Activated T-cell treated with anti-CD3 and anti-CD28 coated beads, Interleukin-2, amount 50 U/mL, for 4 hours (primary cell): ENCODE measurements at regions not wholly inside any gene's neighbourhood (a gene's known extent, or its start where the extent isn't known, plus 50 kb on each side); places are given as distances from the start of the nearest gene placed in this dataset.

Source experiments
- ATAC-seq, 2 donors: fragments of 200-7000 bp; cut with Tn5 transposase; one replicate each; pipeline ENCODE4 v1.10.0; 2021
- DNase-seq: peaks from one replicate; pipeline ENCODE4 v3.0.0-alpha.2; 2020
- H3K27me3 Mint-ChIP-seq: one replicate; pipeline ENCODE4 v1.8.0; 2021; ENCODE audit warnings: low read depth, mixed read lengths
- H3K36me3 Mint-ChIP-seq: one replicate; pipeline ENCODE4 v1.8.0; 2022; ENCODE audit warnings: mixed read lengths; ENCODE audit not compliant: insufficient read depth
- H3K4me1 Mint-ChIP-seq: one replicate; pipeline ENCODE4 v1.8.0; 2021; ENCODE audit warnings: low read depth, mixed read lengths
- H3K4me3 Mint-ChIP-seq: one replicate; pipeline ENCODE4 v1.8.0; 2021; ENCODE audit warnings: mild to moderate bottlenecking, moderate library complexity, mixed read lengths
- H3K9me3 Mint-ChIP-seq: one replicate; pipeline ENCODE4 v1.8.0; 2021; ENCODE audit warnings: mixed read lengths

GRCh38 chrX:45322820-45323219 lies 122.1 kb upstream of the DIPK2B start:
- Mint-ChIP-seq H3K27me3 (no peaks in the 10 kb centered on the region), H3K9me3 (no peaks in the 10 kb centered on the region), H3K4me3 (no peak overlapping the region), H3K36me3 (no peaks in the 10 kb centered on the region), H3K4me1 (peaks cover 2% of the 10 kb centered on the region)
- DNase-seq (no peak), ATAC-seq (no peak)

DNA sequence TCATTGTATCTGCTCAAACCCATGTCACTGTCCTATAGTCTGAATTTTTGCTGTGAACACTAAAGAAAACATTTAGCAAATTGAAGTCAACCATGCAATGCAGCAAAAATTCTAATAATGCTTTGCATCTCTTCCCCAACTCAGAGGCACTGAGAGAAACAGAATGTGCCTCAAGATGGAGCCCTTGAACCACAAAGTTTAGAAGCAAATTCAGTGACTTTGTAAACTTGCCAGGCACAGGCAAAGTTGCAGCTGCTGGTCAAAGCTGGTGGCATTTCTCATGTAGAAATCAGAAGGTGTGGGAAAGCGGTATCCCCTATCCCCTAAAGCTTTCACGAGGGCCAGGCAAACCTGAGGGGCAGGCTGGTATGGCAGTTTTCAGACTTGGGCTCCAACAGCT lies 121.7 kb upstream of the DIPK2B start:
- Mint-ChIP-seq H3K4me3 (no peak overlapping the region), H3K9me3 (no peaks in the 10 kb centered on the region), H3K36me3 (no peaks in the 10 kb centered on the region), H3K27me3 (no peaks in the 10 kb centered on the region), H3K4me1 (peaks cover 2% of the 10 kb centered on the region)
- ATAC-seq (no peak), DNase-seq (no peak)

DNA sequence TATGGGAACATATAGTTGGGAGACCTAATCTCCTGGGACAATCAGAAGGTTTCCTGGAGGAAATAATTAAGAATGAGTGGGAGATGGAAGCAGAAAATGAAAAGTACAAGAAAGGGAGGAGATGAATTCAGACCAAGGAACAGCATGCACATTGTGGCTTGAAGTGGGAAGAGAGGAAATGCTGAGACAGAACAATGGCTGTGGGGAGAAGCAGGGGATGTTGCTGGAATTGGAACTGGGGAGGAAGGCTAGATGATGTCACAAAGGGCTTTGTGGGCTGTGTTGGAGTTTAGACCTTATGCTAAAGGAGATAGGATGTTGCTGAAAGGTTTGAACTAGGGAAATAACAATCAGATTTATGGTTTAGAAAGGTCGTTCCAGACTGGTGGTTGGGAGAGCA lies 119.5 kb upstream of the DIPK2B start:
- no peaks in the 10 kb centered on the region for H3K27me3 Mint-ChIP-seq
- peaks cover 2% of the 10 kb centered on the region for H3K4me1 Mint-ChIP-seq
- no peaks in the 10 kb centered on the region for H3K9me3 Mint-ChIP-seq
- ATAC-seq (no peak), DNase-seq (no peak)
- no peaks in the 10 kb centered on the region for H3K36me3 Mint-ChIP-seq
- no peak overlapping the region for H3K4me3 Mint-ChIP-seq

- ATAC-seq (no peak), DNase-seq (no peak)
- Mint-ChIP-seq H3K9me3 (no peaks in the 10 kb centered on the region), H3K4me1 (no peaks in the 10 kb centered on the region), H3K27me3 (peaks cover 3% of the 10 kb centered on the region), H3K4me3 (no peak overlapping the region), H3K36me3 (no peaks in the 10 kb centered on the region)
Measured at GRCh38 chrX:45309801-45310200, 109.1 kb upstream of the DIPK2B start.

GRCh38 chrX:45309096-45309495 lies 108.4 kb upstream of the DIPK2B start:
- peaks cover 3% of the 10 kb centered on the region for H3K27me3 Mint-ChIP-seq
- DNase-seq, result no peak
- no peak overlapping the region for H3K4me3 Mint-ChIP-seq
- ATAC-seq, result no peak
- H3K36me3 Mint-ChIP-seq, result no peaks in the 10 kb centered on the region
- no peaks in the 10 kb centered on the region for H3K4me1 Mint-ChIP-seq
- H3K9me3 Mint-ChIP-seq, result no peaks in the 10 kb centered on the region

DNA sequence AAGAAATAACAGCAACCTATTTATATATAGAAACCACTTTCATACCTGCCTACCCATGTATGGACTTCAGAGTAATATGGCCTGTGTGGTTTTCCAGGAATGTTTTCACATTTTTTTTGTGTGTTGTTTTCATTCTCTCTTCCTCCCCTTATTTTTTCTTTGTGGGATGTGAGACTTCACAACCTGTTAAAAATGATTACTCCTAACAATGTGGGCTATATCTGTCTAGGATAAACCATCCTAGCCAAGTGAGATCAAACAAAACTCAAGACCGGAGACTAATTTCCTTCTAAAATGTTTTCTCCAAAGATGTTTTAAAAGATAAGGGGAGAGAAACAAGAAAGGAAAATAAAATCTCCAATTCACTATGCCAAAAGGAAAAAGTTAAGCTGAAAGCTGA lies 106.1 kb upstream of the DIPK2B start:
- no peak for DNase-seq
- Mint-ChIP-seq H3K4me1 (no peaks in the 10 kb centered on the region), H3K9me3 (no peaks in the 10 kb centered on the region), H3K27me3 (peaks cover 1% of the 10 kb centered on the region), H3K4me3 (no peak overlapping the region), H3K36me3 (no peaks in the 10 kb centered on the region)
- no peak for ATAC-seq

GRCh38 chrX:45300638-45301037 lies 100.0 kb upstream of the DIPK2B start:
- H3K4me1 Mint-ChIP-seq, result no peaks in the 10 kb centered on the region
- no peak for DNase-seq
- H3K36me3 Mint-ChIP-seq, result no peaks in the 10 kb centered on the region
- H3K27me3 Mint-ChIP-seq, result no peaks in the 10 kb centered on the region
- no peak for ATAC-seq
- H3K9me3 Mint-ChIP-seq, result no peaks in the 10 kb centered on the region
- no peak overlapping the region for H3K4me3 Mint-ChIP-seq

GRCh38 chrX:45295259-45295986 lies 94.7 kb upstream of the DIPK2B start:
- DNase-seq (no peak), ATAC-seq (no peak)
- H3K36me3 Mint-ChIP-seq, result no peaks in the 10 kb centered on the region
- no peaks in the 10 kb centered on the region for H3K9me3 Mint-ChIP-seq
- no peak overlapping the region for H3K4me3 Mint-ChIP-seq
- H3K4me1 Mint-ChIP-seq, result no peaks in the 10 kb centered on the region
- H3K27me3 Mint-ChIP-seq, result no peaks in the 10 kb centered on the region

DNA sequence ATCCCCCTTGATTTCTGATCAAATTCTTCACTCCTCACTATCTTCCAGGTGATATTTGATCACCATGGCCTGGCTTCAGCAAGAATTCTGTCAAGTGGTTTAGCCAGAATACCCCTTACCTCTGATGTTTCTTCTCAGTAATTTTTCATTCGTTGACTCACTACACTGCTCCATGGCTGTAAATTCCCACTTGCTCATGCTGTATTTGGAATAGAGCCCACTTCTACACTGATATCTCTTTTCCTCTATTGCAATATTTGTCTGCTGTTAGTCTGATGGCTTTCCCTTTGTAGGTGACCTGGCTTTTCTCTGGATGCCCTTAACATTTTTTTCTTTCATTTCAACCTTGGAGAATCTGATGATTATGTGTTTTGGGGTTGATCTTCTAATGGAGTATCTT lies 73.9 kb upstream of the DIPK2B start:
- no peaks in the 10 kb centered on the region for H3K4me1 Mint-ChIP-seq
- H3K4me3 Mint-ChIP-seq, result no peak overlapping the region
- H3K27me3 Mint-ChIP-seq, result peaks cover 2% of the 10 kb centered on the region
- no peaks in the 10 kb centered on the region for H3K36me3 Mint-ChIP-seq
- no peak for ATAC-seq
- H3K9me3 Mint-ChIP-seq, result peaks cover 5% of the 10 kb centered on the region
- DNase-seq, result no peak

DNA sequence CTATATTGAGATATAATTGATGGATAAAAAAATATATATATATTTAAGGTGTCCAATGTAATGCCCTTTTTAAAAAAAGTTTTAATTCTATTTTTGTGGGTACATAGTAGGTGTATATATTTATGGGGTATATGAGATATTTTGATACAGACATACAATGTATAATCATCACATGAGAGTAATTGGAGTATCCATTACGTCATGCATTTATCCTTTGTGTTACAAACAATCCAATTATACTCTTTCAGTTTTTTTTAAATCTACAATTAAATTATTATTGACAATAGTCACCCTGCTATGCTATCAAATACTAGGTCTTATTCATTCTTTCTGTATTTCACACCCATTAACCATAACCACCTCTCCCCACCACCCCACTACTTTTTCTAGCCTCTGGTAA lies 66.3 kb upstream of the DIPK2B start:
- no peak for ATAC-seq
- no peaks in the 10 kb centered on the region for H3K9me3 Mint-ChIP-seq
- H3K4me3 Mint-ChIP-seq, result no peak overlapping the region
- H3K36me3 Mint-ChIP-seq, result no peaks in the 10 kb centered on the region
- no peaks in the 10 kb centered on the region for H3K4me1 Mint-ChIP-seq
- no peak for DNase-seq
- H3K27me3 Mint-ChIP-seq, result peaks cover 2% of the 10 kb centered on the region

DNA sequence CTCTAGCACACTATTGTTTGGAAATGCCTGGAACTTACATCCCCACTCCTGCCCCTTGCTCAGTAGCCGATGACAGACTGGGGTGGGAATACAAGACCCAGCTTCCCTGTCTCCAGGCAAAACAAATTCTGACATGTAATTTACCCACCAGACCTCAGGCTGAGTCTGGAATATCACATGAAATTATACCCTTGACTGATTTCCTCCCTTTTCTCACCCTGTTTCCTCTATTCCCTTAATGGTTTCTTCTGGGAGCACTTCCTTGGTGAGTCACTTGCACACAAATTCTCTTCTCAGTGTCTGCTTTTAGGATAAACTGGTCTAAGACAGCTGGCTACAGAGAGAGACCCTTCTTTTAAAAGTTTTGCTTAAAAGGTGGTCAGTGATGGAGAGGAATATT lies 65.8 kb upstream of the DIPK2B start:
- Mint-ChIP-seq H3K4me3 (no peak overlapping the region), H3K36me3 (no peaks in the 10 kb centered on the region), H3K4me1 (no peaks in the 10 kb centered on the region), H3K27me3 (peaks cover 2% of the 10 kb centered on the region), H3K9me3 (no peaks in the 10 kb centered on the region)
- DNase-seq (no peak), ATAC-seq (no peak)

- DNase-seq (no peak), ATAC-seq (no peak)
- H3K9me3 Mint-ChIP-seq, result no peaks in the 10 kb centered on the region
- H3K36me3 Mint-ChIP-seq, result no peaks in the 10 kb centered on the region
- no peaks in the 10 kb centered on the region for H3K4me1 Mint-ChIP-seq
- no peaks in the 10 kb centered on the region for H3K27me3 Mint-ChIP-seq
- H3K4me3 Mint-ChIP-seq, result no peak overlapping the region
Measured at GRCh38 chrX:45264865-45265264, 64.2 kb upstream of the DIPK2B start.

DNA sequence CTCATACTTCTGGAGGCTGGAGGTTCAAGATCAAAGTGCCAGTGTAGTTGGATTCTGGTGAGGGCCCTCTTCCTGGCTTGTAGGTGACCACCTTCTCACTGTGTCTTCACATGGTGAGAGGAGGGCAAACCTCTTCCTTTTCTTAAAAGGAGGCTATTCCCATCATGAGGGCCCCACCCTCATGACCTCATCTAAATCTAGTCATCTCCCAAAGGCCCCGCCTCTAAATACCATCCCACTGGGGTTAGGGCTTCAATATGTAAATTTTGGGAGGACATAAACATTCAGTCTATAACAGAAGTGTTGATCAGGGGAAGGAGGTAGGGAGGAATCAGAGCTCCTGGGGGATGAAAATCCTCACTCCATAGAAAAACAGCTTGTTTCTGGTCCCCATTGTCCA lies 60.8 kb upstream of the DIPK2B start:
- no peaks in the 10 kb centered on the region for H3K4me1 Mint-ChIP-seq
- DNase-seq (no peak), ATAC-seq (no peak)
- H3K9me3 Mint-ChIP-seq, result no peaks in the 10 kb centered on the region
- no peaks in the 10 kb centered on the region for H3K36me3 Mint-ChIP-seq
- no peak overlapping the region for H3K4me3 Mint-ChIP-seq
- H3K27me3 Mint-ChIP-seq, result no peaks in the 10 kb centered on the region

DNA sequence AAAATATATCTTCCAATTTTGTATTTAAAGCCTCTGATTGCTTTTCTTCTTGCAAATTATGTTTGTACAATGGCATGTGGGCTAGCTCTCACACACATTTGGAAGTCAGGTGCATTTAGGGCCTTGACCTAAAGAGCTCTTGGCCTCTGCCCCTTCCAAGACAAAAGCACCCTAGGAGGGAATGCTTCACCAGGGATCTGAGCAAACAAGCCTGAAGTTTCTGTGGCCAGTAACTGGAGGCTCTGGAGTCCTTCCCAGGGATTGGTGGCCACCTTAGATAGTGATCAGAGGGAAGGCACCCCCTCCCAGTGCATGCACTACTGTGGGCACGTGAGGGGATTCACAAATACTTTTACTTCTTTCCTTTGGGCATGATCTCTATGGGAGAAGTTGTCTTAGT lies 60.3 kb upstream of the DIPK2B start:
- Mint-ChIP-seq H3K9me3 (no peaks in the 10 kb centered on the region), H3K27me3 (no peaks in the 10 kb centered on the region), H3K4me3 (no peak overlapping the region), H3K36me3 (no peaks in the 10 kb centered on the region), H3K4me1 (no peaks in the 10 kb centered on the region)
- ATAC-seq (no peak), DNase-seq (no peak)

GRCh38 chrX:45258731-45259402 lies 58.2 kb upstream of the DIPK2B start:
- no peak for ATAC-seq
- no peaks in the 10 kb centered on the region for H3K4me1 Mint-ChIP-seq
- H3K27me3 Mint-ChIP-seq, result no peaks in the 10 kb centered on the region
- no peaks in the 10 kb centered on the region for H3K36me3 Mint-ChIP-seq
- H3K9me3 Mint-ChIP-seq, result no peaks in the 10 kb centered on the region
- no peak overlapping the region for H3K4me3 Mint-ChIP-seq
- no peak for DNase-seq
